ENCODE measurements at regions not wholly inside any gene's neighbourhood (a gene's known extent, or its start where the extent isn't known, plus 50 kb on each side); places are given as distances from the start of the nearest gene placed in this dataset.

- DNase-seq, result no peak
Measured at GRCh38 chr6:164130585-164130984, 716.1 kb downstream of the QKI start.

- no peak for DNase-seq
Measured at GRCh38 chr6:164130151-164130550, 715.6 kb downstream of the QKI start.

- no peak for DNase-seq
Measured at GRCh38 chr6:164129218-164129617, 714.7 kb downstream of the QKI start.

GRCh38 chr6:164128101-164128500 lies 713.6 kb downstream of the QKI start:
- DNase-seq, result no peak

GRCh38 chr6:164124986-164125385 lies 710.5 kb downstream of the QKI start:
- no peak for DNase-seq

GRCh38 chr6:164124473-164124872 lies 710.0 kb downstream of the QKI start:
- DNase-seq, result no peak

GRCh38 chr6:164122109-164122508 lies 707.6 kb downstream of the QKI start:
- DNase-seq, result no peak

- DNase-seq, result no peak
Measured at GRCh38 chr6:164121527-164121926, 707.0 kb downstream of the QKI start.

- DNase-seq, result no peak
Measured at GRCh38 chr6:164114651-164115050, 700.1 kb downstream of the QKI start.

GRCh38 chr6:164114051-164114450 lies 699.5 kb downstream of the QKI start:
- DNase-seq, result no peak

GRCh38 chr6:164113637-164114036 lies 699.1 kb downstream of the QKI start:
- no peak for DNase-seq

GRCh38 chr6:164109770-164110140 lies 695.2 kb downstream of the QKI start:
- DNase-seq, result no peak

GRCh38 chr6:164108869-164109769 lies 694.6 kb downstream of the QKI start:
- DNase-seq, result peak; percentile 37

- no peak for DNase-seq
Measured at GRCh38 chr6:164108092-164108491, 693.6 kb downstream of the QKI start.

- DNase-seq, result no peak
Measured at GRCh38 chr6:164107297-164107995, 692.9 kb downstream of the QKI start.

GRCh38 chr6:164106345-164106769 lies 691.8 kb downstream of the QKI start:
- DNase-seq, result no peak

GRCh38 chr6:164105705-164106104 lies 691.2 kb downstream of the QKI start:
- DNase-seq, result no peak

GRCh38 chr6:164104432-164104831 lies 689.9 kb downstream of the QKI start:
- DNase-seq, result no peak

- no peak for DNase-seq
Measured at GRCh38 chr6:164102693-164103092, 688.2 kb downstream of the QKI start.

- DNase-seq, result no peak
Measured at GRCh38 chr6:164101859-164102258, 687.3 kb downstream of the QKI start.

- no peak for DNase-seq
Measured at GRCh38 chr6:164099269-164099865, 684.8 kb downstream of the QKI start.

- DNase-seq, result no peak
Measured at GRCh38 chr6:164098857-164099267, 684.3 kb downstream of the QKI start.

GRCh38 chr6:164097551-164098398 lies 683.3 kb downstream of the QKI start:
- DNase-seq, result no peak
